ENCODE measurements at regions not wholly inside any gene's neighbourhood (a gene's known extent, or its start where the extent isn't known, plus 50 kb on each side); places are given as distances from the start of the nearest gene placed in this dataset.
"Not testable (repeated sequence)": the region's sequence is repeated elsewhere in the genome, so short reads cannot be mapped to it uniquely, and the experiment has no call there.

- H3K27ac ChIP-seq, result no peak overlapping the region
- TF ChIP-seq ZFX (IDR thresholded peaks at IDR 0.05), result no peak
- no peak for TF ChIP-seq CTCF (conservative IDR thresholded peaks at IDR 0.05)
Measured at GRCh38 chr9:93891549-93892310, 63.4 kb downstream of the BARX1 start.

- TF ChIP-seq ZFX (IDR thresholded peaks at IDR 0.05), result no peak
- H3K27ac ChIP-seq, result no peak overlapping the region
Measured at GRCh38 chr9:93891050-93891449, 64.1 kb downstream of the BARX1 start.

- H3K27ac ChIP-seq, result no peak overlapping the region
- TF ChIP-seq ZFX (IDR thresholded peaks at IDR 0.05), result no peak
- TF ChIP-seq CTCF (conservative IDR thresholded peaks at IDR 0.05), result no peak
Measured at GRCh38 chr9:93890436-93890935, 64.7 kb downstream of the BARX1 start.

- TF ChIP-seq ZFX (IDR thresholded peaks at IDR 0.05) (no peak), CTCF (conservative IDR thresholded peaks at IDR 0.05) (no peak)
- no peak overlapping the region for H3K27ac ChIP-seq
Measured at GRCh38 chr9:93886911-93887310, 68.2 kb downstream of the BARX1 start.

GRCh38 chr9:93884808-93885207 is 70.3 kb downstream of the BARX1 start:
- H3K27ac ChIP-seq, result no peak overlapping the region
- TF ChIP-seq ZFX (IDR thresholded peaks at IDR 0.05), result no peak
- no peak for TF ChIP-seq CTCF (conservative IDR thresholded peaks at IDR 0.05)

- H3K27ac ChIP-seq, result not testable (repeated sequence)
Measured at GRCh38 chr9:93879662-93880407, 75.3 kb downstream of the BARX1 start.

- no peak overlapping the region for H3K27ac ChIP-seq
- TF ChIP-seq CTCF (conservative IDR thresholded peaks at IDR 0.05), result no peak
- no peak for TF ChIP-seq ZFX (IDR thresholded peaks at IDR 0.05)
Measured at GRCh38 chr9:93875330-93875729, 79.8 kb downstream of the BARX1 start.

- TF ChIP-seq CTCF (conservative IDR thresholded peaks at IDR 0.05) (no peak), ZFX (IDR thresholded peaks at IDR 0.05) (no peak)
Measured at GRCh38 chr9:93874242-93874641, 80.9 kb downstream of the BARX1 start.

More at GRCh38 chr9:93874242-93874641, 80.9 kb downstream of the BARX1 start:
- H3K27ac ChIP-seq, result no peak overlapping the region

Data from C4-2B (cell line).